ENCODE measurements at regions not wholly inside any gene's neighbourhood (a gene's known extent, or its start where the extent isn't known, plus 50 kb on each side); places are given as distances from the start of the nearest gene placed in this dataset.

- TF ChIP-seq TFE3 (CRISPR knock-in tag; IDR thresholded peaks at IDR 0.05) (peak; percentile 30; the same call in 1 of the 2 replicates), ONECUT2 (CRISPR knock-in tag; IDR thresholded peaks at IDR 0.05) (no peak), ZNF788 (CRISPR knock-in tag; IDR thresholded peaks at IDR 0.05; ENCODE audit: borderline replicate concordance) (no peak), ZNF776 (CRISPR knock-in tag; IDR thresholded peaks at IDR 0.05) (no peak), SMAD3 (CRISPR knock-in tag; IDR thresholded peaks at IDR 0.05) (peak; percentile 42; the same call in 1 of the 2 replicates), CBX5 (CRISPR knock-in tag; IDR thresholded peaks at IDR 0.05; ENCODE audit: borderline replicate concordance) (peak; percentile 29; the same call in 1 of the 2 replicates), GTF2F1 (IDR thresholded peaks at IDR 0.05; ENCODE audit: low read length) (no peak)
- TF ChIP-seq, protein P1, sequence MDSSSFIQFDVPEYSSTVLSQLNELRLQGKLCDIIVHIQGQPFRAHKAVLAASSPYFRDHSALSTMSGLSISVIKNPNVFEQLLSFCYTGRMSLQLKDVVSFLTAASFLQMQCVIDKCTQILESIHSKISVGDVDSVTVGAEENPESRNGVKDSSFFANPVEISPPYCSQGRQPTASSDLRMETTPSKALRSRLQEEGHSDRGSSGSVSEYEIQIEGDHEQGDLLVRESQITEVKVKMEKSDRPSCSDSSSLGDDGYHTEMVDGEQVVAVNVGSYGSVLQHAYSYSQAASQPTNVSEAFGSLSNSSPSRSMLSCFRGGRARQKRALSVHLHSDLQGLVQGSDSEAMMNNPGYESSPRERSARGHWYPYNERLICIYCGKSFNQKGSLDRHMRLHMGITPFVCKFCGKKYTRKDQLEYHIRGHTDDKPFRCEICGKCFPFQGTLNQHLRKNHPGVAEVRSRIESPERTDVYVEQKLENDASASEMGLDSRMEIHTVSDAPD (CRISPR knock-in tag; IDR thresholded peaks at IDR 0.05): 0 out of 2 replicates have a peak, but pooled peaks have one; percentile 7
Observed at GRCh38 chr11:116563028-116563711, 209.6 kb downstream of the BUD13 start (continued).

GRCh38 chr11:116560589-116560988 lies 212.2 kb downstream of the BUD13 start:
- no peak overlapping the region for H3K4me3 ChIP-seq (replicated peaks in 1 of 3; ENCODE audit: insufficient read depth in 1 of 3, low read depth in 2 of 3, low read length in 3 of 3)
- H4K20me1 ChIP-seq (ENCODE audit: insufficient read depth, low read length): no peaks in the 10 kb centered on the region
- H2AFZ ChIP-seq (ENCODE audit: low read length): no peak overlapping the region
- in situ Hi-C loops (cut with HindIII; ENCODE audit: extremely low pct_ligation_motif_present, low pct_unique_long_range_greater_than_20kb) (no loop called here), intact Hi-C loops (cut with micrococcal nuclease; ENCODE audit: unreplicated experiment) (no loop called here)
- 74% methylated on average over 3 of the region's 3 CpGs for WGBS (ENCODE audit: low lambda C conversion rate)
- no peaks in the 10 kb centered on the region for H3K79me2 ChIP-seq (ENCODE audit: insufficient read depth, low read length)
- H3K4me2 ChIP-seq (ENCODE audit: low read depth, low read length): no peak overlapping the region
- no peak overlapping the region for H3K27ac ChIP-seq (ENCODE audit: extremely low read length, insufficient read depth, low read length)
- no peak for FAIRE-seq
- no peak for ATAC-seq
- no peaks in the 10 kb centered on the region for H3K9me3 ChIP-seq (ENCODE audit: low read length)
- H3K27me3 ChIP-seq (ENCODE audit: control insufficient read depth in 1 of 2, insufficient read depth in 2 of 2, low read length in 2 of 2): no peaks in the 10 kb centered on the region
- H3K36me3 ChIP-seq (replicated peaks in 1 of 2; ENCODE audit: control insufficient read depth in 1 of 2, insufficient read depth in 2 of 2, low read length in 2 of 2): no peaks in the 10 kb centered on the region
- peaks cover 24% of the 10 kb centered on the region for H3K4me1 ChIP-seq (ENCODE audit: insufficient read depth, low read length)
- H3K9ac ChIP-seq (ENCODE audit: insufficient read depth, low read depth, low read length): no peak overlapping the region
- ChIA-PET CTCF (ENCODE audit: low intra/inter-chr PET ratio, low total read pairs) (no interaction called here), POLR2A (no interaction called here)
- DNase-seq (ENCODE audit: low spot score): no peak
- BruUV-seq (replicated peaks): no TSS peak
- TF ChIP-seq POLR2G (IDR thresholded peaks at IDR 0.05; ENCODE audit: low read depth, low read length): no peak

All from HepG2 (cell line).